ENCODE measurements at regions not wholly inside any gene's neighbourhood (a gene's known extent, or its start where the extent isn't known, plus 50 kb on each side); places are given as distances from the start of the nearest gene placed in this dataset.

GRCh38 chr6:155509743-155510475 lies 54.3 kb upstream of the NOX3 start:
- intact Hi-C loops (cut with DNase I, micrococcal nuclease): no loop called here
- no peak for DNase-seq
- ATAC-seq: no peak

DNA sequence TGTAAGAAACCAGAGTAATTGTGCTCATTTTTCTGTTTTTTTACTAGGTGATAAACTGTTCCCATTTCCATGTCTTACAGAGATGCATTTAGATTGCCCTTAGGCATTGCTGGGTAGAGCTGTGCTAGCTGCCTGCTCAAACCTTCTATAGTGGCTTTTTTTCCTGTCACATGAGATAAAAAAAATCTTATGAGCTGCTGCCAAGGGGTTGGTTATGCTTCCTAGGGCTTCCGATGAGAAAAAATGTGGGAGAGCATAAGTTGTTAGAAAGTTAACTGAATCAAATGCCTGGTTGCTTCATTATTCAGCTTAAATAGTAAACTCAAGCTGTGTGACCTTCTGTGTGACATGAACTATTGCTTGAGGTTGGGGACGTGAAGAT lies 50.0 kb upstream of the NOX3 start:
- intact Hi-C loops (cut with DNase I, micrococcal nuclease): no loop called here
- DNase-seq (no peak), ATAC-seq (no peak)

Small RNA genes lying in the stretch of these regions (microRNA-seq; reads per million reads assigned to microRNA genes)
- 0 reads per million in 2 donors for gene MIR1202
